H9 (cell line): ENCODE measurements at regions not wholly inside any gene's neighbourhood (a gene's known extent, or its start where the extent isn't known, plus 50 kb on each side); places are given as distances from the start of the nearest gene placed in this dataset.

ENCODE experiments used
- DNase-seq: peaks from one replicate; pipeline ENCODE4 v3.0.0-alpha.2; 2017
- H2AFZ ChIP-seq: one replicate; pipeline ENCODE4 v1.6.1; 2013; ENCODE audit warnings: mild to moderate bottlenecking, low read length, control low read depth, moderate library complexity
- H2AK5ac ChIP-seq: 2 replicates; pipeline ENCODE4 v1.6.1; 2013; ENCODE audit warnings: low read length, control low read depth, mixed read lengths; ENCODE audit not compliant: insufficient read length
- H2BK120ac ChIP-seq: one replicate; pipeline ENCODE4 v1.6.1; 2013; ENCODE audit warnings: low read depth, mild to moderate bottlenecking, low read length, control low read depth, inconsistent platforms; ENCODE audit not compliant: poor library complexity, severe bottlenecking
- H2BK12ac ChIP-seq: 2 replicates; pipeline ENCODE4 v1.6.1; 2013; ENCODE audit warnings: low read length, control low read depth, mixed read lengths, low read depth; ENCODE audit not compliant: insufficient read length
- H2BK15ac ChIP-seq: 2 replicates; pipeline ENCODE4 v1.6.1; 2013; ENCODE audit warnings: low read depth, low read length, control low read depth
- H2BK20ac ChIP-seq: one replicate; pipeline ENCODE4 v1.6.1; 2013; ENCODE audit warnings: low read depth, mild to moderate bottlenecking, low read length, control low read depth, inconsistent platforms; ENCODE audit not compliant: poor library complexity, severe bottlenecking
- H2BK5ac ChIP-seq: 2 replicates; pipeline ENCODE4 v1.6.1; 2013; ENCODE audit warnings: low read length, control low read depth, mixed read lengths; ENCODE audit not compliant: insufficient read length
- H3K14ac ChIP-seq: 2 replicates; pipeline ENCODE4 v1.6.1; 2013; ENCODE audit warnings: low read length, control low read depth; ENCODE audit not compliant: insufficient read depth
- H3K18ac ChIP-seq: 2 replicates; pipeline ENCODE4 v1.6.1; 2013; ENCODE audit warnings: low read depth, mild to moderate bottlenecking, mixed read lengths, low read length, control low read depth; ENCODE audit not compliant: insufficient read length
- H3K23ac ChIP-seq: 2 replicates; pipeline ENCODE4 v1.6.1; 2013; ENCODE audit warnings: low read length, control low read depth, mixed read lengths, low read depth; ENCODE audit not compliant: insufficient read length
- H3K23me2 ChIP-seq: 2 replicates; pipeline ENCODE4 v1.6.1; 2013; ENCODE audit warnings: low read depth, mild to moderate bottlenecking, mixed read lengths, low read length, control low read depth; ENCODE audit not compliant: insufficient read length, poor library complexity, severe bottlenecking
- H3K27ac ChIP-seq: 2 replicates; pipeline ENCODE4 v1.5.1; 2013; ENCODE audit warnings: low read length, control low read depth, mixed read lengths, low read depth; ENCODE audit not compliant: insufficient read length
- H3K27me3 ChIP-seq: 2 replicates; pipeline ENCODE4 v1.6.1; 2013; ENCODE audit warnings: low read length, control low read depth, inconsistent platforms; ENCODE audit not compliant: insufficient read depth
- H3K4ac ChIP-seq: 2 replicates; pipeline ENCODE4 v1.6.1; 2013; ENCODE audit warnings: low read depth, mild to moderate bottlenecking, control low read depth, inconsistent platforms, low read length, moderate library complexity
- H3K4me1 ChIP-seq: 2 replicates; pipeline ENCODE4 v1.6.1; 2013; ENCODE audit warnings: low read length, control low read depth, inconsistent platforms; ENCODE audit not compliant: insufficient read depth
- H3K4me2 ChIP-seq: 2 replicates; pipeline ENCODE4 v1.6.1; 2013; ENCODE audit warnings: low read length, control low read depth, mixed read lengths; ENCODE audit not compliant: insufficient read length, insufficient read depth
- H3K56ac ChIP-seq: 2 replicates; pipeline ENCODE4 v1.6.1; 2013; ENCODE audit warnings: low read depth, mild to moderate bottlenecking, mixed read lengths, low read length, control low read depth; ENCODE audit not compliant: insufficient read length
- H3K79me1 ChIP-seq: 2 replicates; pipeline ENCODE4 v1.6.1; 2013; ENCODE audit warnings: low read depth, mild to moderate bottlenecking, moderate library complexity, low read length, control low read depth, inconsistent platforms; ENCODE audit not compliant: insufficient read depth, poor library complexity, severe bottlenecking
- H3K79me2 ChIP-seq: 2 replicates; pipeline ENCODE4 v1.6.1; 2013; ENCODE audit warnings: low read length, control low read depth, inconsistent platforms; ENCODE audit not compliant: insufficient read depth
- H3K9ac ChIP-seq: 2 replicates; pipeline ENCODE4 v1.6.1; 2013; ENCODE audit warnings: low read length, control low read depth, mixed read lengths; ENCODE audit not compliant: insufficient read length; ENCODE audit errors: extremely low read depth
- H3K9me3 ChIP-seq: one replicate; pipeline ENCODE4 v1.6.1; 2013; ENCODE audit warnings: low read depth, low read length, inconsistent platforms; ENCODE audit not compliant: control insufficient read depth
- H3T11ph ChIP-seq: one replicate; pipeline ENCODE4 v1.6.1; 2013; ENCODE audit warnings: mild to moderate bottlenecking, low read length, control low read depth, inconsistent platforms
- H4K20me1 ChIP-seq: one replicate; pipeline ENCODE4 v1.6.1; 2013; ENCODE audit not compliant: control insufficient read depth, insufficient read length, insufficient read depth
- H4K5ac ChIP-seq: 2 replicates; pipeline ENCODE4 v1.6.1; 2013; ENCODE audit warnings: low read depth, mild to moderate bottlenecking, mixed read lengths, low read length, control low read depth; ENCODE audit not compliant: insufficient read length
- H4K8ac ChIP-seq: replicated peaks from 2 replicates; pipeline ENCODE4 v1.6.1; 2013; ENCODE audit warnings: low read length, control low read depth, mixed read lengths, low read depth; ENCODE audit not compliant: insufficient read length
- H4K91ac ChIP-seq: 2 replicates; pipeline ENCODE4 v1.6.1; 2013; ENCODE audit warnings: low read depth, mild to moderate bottlenecking, moderate library complexity, mixed read lengths, low read length, control low read depth; ENCODE audit not compliant: insufficient read length
- H3K27ac Mint-ChIP-seq, 3 experiments: 2 replicates in 2 of 3; 3 replicates in 1 of 3; pipeline ENCODE4 v1.8.0; 2020 to 2021; ENCODE audit warnings: mixed read lengths in 3 of 3, mild to moderate bottlenecking in 1 of 3, moderate library complexity in 1 of 3
- H3K27me3 Mint-ChIP-seq: 2 replicates; pipeline ENCODE4 v1.8.0; 2021; ENCODE audit warnings: low read depth, mild to moderate bottlenecking, moderate library complexity, mixed read lengths
- H3K36me3 Mint-ChIP-seq, 3 experiments: 2 replicates in 2 of 3; 3 replicates in 1 of 3; pipeline ENCODE4 v1.8.0; 2020 to 2021; ENCODE audit warnings: low read depth in 3 of 3, mixed read lengths in 3 of 3; ENCODE audit not compliant: insufficient read depth in 1 of 3
- H3K4me1 Mint-ChIP-seq, 2 experiments: 2 replicates each; pipeline ENCODE4 v1.8.0; 2020; ENCODE audit warnings: mixed read lengths in 2 of 2
- H3K4me3 Mint-ChIP-seq, 2 experiments: 2 replicates in 1 of 2; 3 replicates in 1 of 2; pipeline ENCODE4 v1.8.0; 2020 to 2021; ENCODE audit warnings: mild to moderate bottlenecking in 2 of 2, mixed read lengths in 2 of 2, moderate library complexity in 1 of 2
- H3K9me3 Mint-ChIP-seq, 2 experiments: 2 replicates in 1 of 2; 3 replicates in 1 of 2; pipeline ENCODE4 v1.8.0; 2020; ENCODE audit warnings: mild to moderate bottlenecking in 2 of 2, mixed read lengths in 2 of 2, moderate library complexity in 1 of 2
- CTCF ChIP-seq: fragments of 200-600 bp; sonication (generic); conservative IDR thresholded peaks from 3 replicates; pipeline ENCODE4 v1.8.0; 2021; ENCODE audit warnings: antibody characterized with exemption, mild to moderate bottlenecking
- WGBS: extraction: QIAGEN DNeasy Blood & Tissue Kit; methylation state at CpG from one replicate; pipeline ENCODE4 v1.1.7; 2013; ENCODE audit warnings: missing lambda C conversion rate, low lambda C conversion rate, mixed read lengths; ENCODE audit not compliant: insufficient read length; ENCODE audit errors: extremely low coverage; 5-methylcytosine and 5-hydroxymethylcytosine counted together

- Histone ChIP-seq H3T11ph (no peak overlapping the region), H2BK15ac (no peak overlapping the region), H2AFZ (no peak overlapping the region), H2BK5ac (no peak overlapping the region), H3K79me1 (no peaks in the 10 kb centered on the region), H4K20me1 (no peaks in the 10 kb centered on the region), H3K4me1 (no peaks in the 10 kb centered on the region), H2BK12ac (no peak overlapping the region), H3K79me2 (no peaks in the 10 kb centered on the region), H4K91ac (no peak overlapping the region), H3K14ac (no peak overlapping the region), H3K27me3 (no peaks in the 10 kb centered on the region), H3K4me2 (no peak overlapping the region), H2AK5ac (no peak overlapping the region), H4K8ac (no peak overlapping the region), H3K27ac (no peak overlapping the region), H3K18ac (no peak overlapping the region), H3K56ac (no peak overlapping the region), H3K9ac (no peak overlapping the region), H2BK120ac (no peak overlapping the region), H3K9me3 (peaks cover 14% of the 10 kb centered on the region), H3K23me2 (no peaks in the 10 kb centered on the region), H2BK20ac (no peak overlapping the region), H4K5ac (no peak overlapping the region), H3K23ac (no peak overlapping the region), H3K4ac (no peak overlapping the region)
- H3K36me3 Mint-ChIP-seq: peaks cover 4 to 16% (median 11%) of the 10 kb centered on the region in 3 experiments; a peak in 6 of 7 replicates
- TF ChIP-seq CTCF: no peak
- no peak overlapping the region for H3K27ac Mint-ChIP-seq
- no peaks in the 10 kb centered on the region; a peak in 1 of 4 replicates for H3K4me1 Mint-ChIP-seq
- H3K27me3 Mint-ChIP-seq: peaks cover 33% of the 10 kb centered on the region
- no peak for DNase-seq
- H3K9me3 Mint-ChIP-seq: peaks cover 13 to 22% of the 10 kb centered on the region in 2 experiments
- no peak overlapping the region for H3K4me3 Mint-ChIP-seq
- WGBS: no CpG with 5 or more reads among the region's 2 CpGs
Measured at GRCh38 chr10:113484487-113484886, 68.4 kb upstream of the HABP2 start.
